H9 (cell line): ENCODE measurements at regions not wholly inside any gene's neighbourhood (a gene's known extent, or its start where the extent isn't known, plus 50 kb on each side); places are given as distances from the start of the nearest gene placed in this dataset.

ENCODE experiments used
- DNase-seq: peaks from one replicate; pipeline ENCODE4 v3.0.0-alpha.2; 2017
- H2AFZ ChIP-seq: one replicate; pipeline ENCODE4 v1.6.1; 2013; ENCODE audit warnings: mild to moderate bottlenecking, low read length, control low read depth, moderate library complexity
- H2AK5ac ChIP-seq: 2 replicates; pipeline ENCODE4 v1.6.1; 2013; ENCODE audit warnings: low read length, control low read depth, mixed read lengths; ENCODE audit not compliant: insufficient read length
- H2BK120ac ChIP-seq: one replicate; pipeline ENCODE4 v1.6.1; 2013; ENCODE audit warnings: low read depth, mild to moderate bottlenecking, low read length, control low read depth, inconsistent platforms; ENCODE audit not compliant: poor library complexity, severe bottlenecking
- H2BK12ac ChIP-seq: 2 replicates; pipeline ENCODE4 v1.6.1; 2013; ENCODE audit warnings: low read length, control low read depth, mixed read lengths, low read depth; ENCODE audit not compliant: insufficient read length
- H2BK15ac ChIP-seq: 2 replicates; pipeline ENCODE4 v1.6.1; 2013; ENCODE audit warnings: low read depth, low read length, control low read depth
- H2BK20ac ChIP-seq: one replicate; pipeline ENCODE4 v1.6.1; 2013; ENCODE audit warnings: low read depth, mild to moderate bottlenecking, low read length, control low read depth, inconsistent platforms; ENCODE audit not compliant: poor library complexity, severe bottlenecking
- H2BK5ac ChIP-seq: 2 replicates; pipeline ENCODE4 v1.6.1; 2013; ENCODE audit warnings: low read length, control low read depth, mixed read lengths; ENCODE audit not compliant: insufficient read length
- H3K14ac ChIP-seq: 2 replicates; pipeline ENCODE4 v1.6.1; 2013; ENCODE audit warnings: low read length, control low read depth; ENCODE audit not compliant: insufficient read depth
- H3K18ac ChIP-seq: 2 replicates; pipeline ENCODE4 v1.6.1; 2013; ENCODE audit warnings: low read depth, mild to moderate bottlenecking, mixed read lengths, low read length, control low read depth; ENCODE audit not compliant: insufficient read length
- H3K23ac ChIP-seq: 2 replicates; pipeline ENCODE4 v1.6.1; 2013; ENCODE audit warnings: low read length, control low read depth, mixed read lengths, low read depth; ENCODE audit not compliant: insufficient read length
- H3K23me2 ChIP-seq: 2 replicates; pipeline ENCODE4 v1.6.1; 2013; ENCODE audit warnings: low read depth, mild to moderate bottlenecking, mixed read lengths, low read length, control low read depth; ENCODE audit not compliant: insufficient read length, poor library complexity, severe bottlenecking
- H3K27ac ChIP-seq: 2 replicates; pipeline ENCODE4 v1.5.1; 2013; ENCODE audit warnings: low read length, control low read depth, mixed read lengths, low read depth; ENCODE audit not compliant: insufficient read length
- H3K27me3 ChIP-seq: 2 replicates; pipeline ENCODE4 v1.6.1; 2013; ENCODE audit warnings: low read length, control low read depth, inconsistent platforms; ENCODE audit not compliant: insufficient read depth
- H3K4ac ChIP-seq: 2 replicates; pipeline ENCODE4 v1.6.1; 2013; ENCODE audit warnings: low read depth, mild to moderate bottlenecking, control low read depth, inconsistent platforms, low read length, moderate library complexity
- H3K4me1 ChIP-seq: 2 replicates; pipeline ENCODE4 v1.6.1; 2013; ENCODE audit warnings: low read length, control low read depth, inconsistent platforms; ENCODE audit not compliant: insufficient read depth
- H3K4me2 ChIP-seq: 2 replicates; pipeline ENCODE4 v1.6.1; 2013; ENCODE audit warnings: low read length, control low read depth, mixed read lengths; ENCODE audit not compliant: insufficient read length, insufficient read depth
- H3K56ac ChIP-seq: 2 replicates; pipeline ENCODE4 v1.6.1; 2013; ENCODE audit warnings: low read depth, mild to moderate bottlenecking, mixed read lengths, low read length, control low read depth; ENCODE audit not compliant: insufficient read length
- H3K79me1 ChIP-seq: 2 replicates; pipeline ENCODE4 v1.6.1; 2013; ENCODE audit warnings: low read depth, mild to moderate bottlenecking, moderate library complexity, low read length, control low read depth, inconsistent platforms; ENCODE audit not compliant: insufficient read depth, poor library complexity, severe bottlenecking
- H3K79me2 ChIP-seq: 2 replicates; pipeline ENCODE4 v1.6.1; 2013; ENCODE audit warnings: low read length, control low read depth, inconsistent platforms; ENCODE audit not compliant: insufficient read depth
- H3K9ac ChIP-seq: 2 replicates; pipeline ENCODE4 v1.6.1; 2013; ENCODE audit warnings: low read length, control low read depth, mixed read lengths; ENCODE audit not compliant: insufficient read length; ENCODE audit errors: extremely low read depth
- H3K9me3 ChIP-seq: one replicate; pipeline ENCODE4 v1.6.1; 2013; ENCODE audit warnings: low read depth, low read length, inconsistent platforms; ENCODE audit not compliant: control insufficient read depth
- H3T11ph ChIP-seq: one replicate; pipeline ENCODE4 v1.6.1; 2013; ENCODE audit warnings: mild to moderate bottlenecking, low read length, control low read depth, inconsistent platforms
- H4K20me1 ChIP-seq: one replicate; pipeline ENCODE4 v1.6.1; 2013; ENCODE audit not compliant: control insufficient read depth, insufficient read length, insufficient read depth
- H4K5ac ChIP-seq: 2 replicates; pipeline ENCODE4 v1.6.1; 2013; ENCODE audit warnings: low read depth, mild to moderate bottlenecking, mixed read lengths, low read length, control low read depth; ENCODE audit not compliant: insufficient read length
- H4K8ac ChIP-seq: replicated peaks from 2 replicates; pipeline ENCODE4 v1.6.1; 2013; ENCODE audit warnings: low read length, control low read depth, mixed read lengths, low read depth; ENCODE audit not compliant: insufficient read length
- H4K91ac ChIP-seq: 2 replicates; pipeline ENCODE4 v1.6.1; 2013; ENCODE audit warnings: low read depth, mild to moderate bottlenecking, moderate library complexity, mixed read lengths, low read length, control low read depth; ENCODE audit not compliant: insufficient read length
- H3K27ac Mint-ChIP-seq, 3 experiments: 2 replicates in 2 of 3; 3 replicates in 1 of 3; pipeline ENCODE4 v1.8.0; 2020 to 2021; ENCODE audit warnings: mixed read lengths in 3 of 3, mild to moderate bottlenecking in 1 of 3, moderate library complexity in 1 of 3
- H3K27me3 Mint-ChIP-seq: 2 replicates; pipeline ENCODE4 v1.8.0; 2021; ENCODE audit warnings: low read depth, mild to moderate bottlenecking, moderate library complexity, mixed read lengths
- H3K36me3 Mint-ChIP-seq, 3 experiments: 2 replicates in 2 of 3; 3 replicates in 1 of 3; pipeline ENCODE4 v1.8.0; 2020 to 2021; ENCODE audit warnings: low read depth in 3 of 3, mixed read lengths in 3 of 3; ENCODE audit not compliant: insufficient read depth in 1 of 3
- H3K4me1 Mint-ChIP-seq, 2 experiments: 2 replicates each; pipeline ENCODE4 v1.8.0; 2020; ENCODE audit warnings: mixed read lengths in 2 of 2
- H3K4me3 Mint-ChIP-seq, 2 experiments: 2 replicates in 1 of 2; 3 replicates in 1 of 2; pipeline ENCODE4 v1.8.0; 2020 to 2021; ENCODE audit warnings: mild to moderate bottlenecking in 2 of 2, mixed read lengths in 2 of 2, moderate library complexity in 1 of 2
- H3K9me3 Mint-ChIP-seq, 2 experiments: 2 replicates in 1 of 2; 3 replicates in 1 of 2; pipeline ENCODE4 v1.8.0; 2020; ENCODE audit warnings: mild to moderate bottlenecking in 2 of 2, mixed read lengths in 2 of 2, moderate library complexity in 1 of 2
- WGBS: extraction: QIAGEN DNeasy Blood & Tissue Kit; methylation state at CpG from one replicate; pipeline ENCODE4 v1.1.7; 2013; ENCODE audit warnings: missing lambda C conversion rate, low lambda C conversion rate, mixed read lengths; ENCODE audit not compliant: insufficient read length; ENCODE audit errors: extremely low coverage; 5-methylcytosine and 5-hydroxymethylcytosine counted together
- TF ChIP-seq, protein P1 (sequence below): fragments of 200-600 bp; sonication (generic); conservative IDR thresholded peaks from 3 replicates; pipeline ENCODE4 v1.8.0; 2021; ENCODE audit warnings: antibody characterized with exemption, mild to moderate bottlenecking

DNA sequence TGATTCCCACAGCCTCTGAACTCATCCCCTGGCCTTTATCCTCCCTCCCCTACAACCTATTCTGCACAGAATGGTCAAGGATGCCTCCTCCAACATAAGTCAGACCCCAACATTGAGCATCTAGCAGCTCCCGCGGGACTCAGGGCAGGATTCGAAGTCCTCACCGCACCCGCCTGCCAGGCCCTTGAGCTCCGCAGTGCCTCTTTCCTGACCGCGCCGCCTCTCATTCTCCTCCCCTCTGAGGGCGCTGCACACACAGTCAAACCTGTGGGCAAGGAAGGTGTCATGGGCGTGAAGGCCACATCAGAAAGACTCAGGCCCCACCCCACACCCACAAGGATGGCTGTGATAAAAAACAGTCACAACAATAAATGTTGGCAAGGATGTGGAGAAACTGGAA, 84.1 kb downstream of the CPZ start:
- Mint-ChIP-seq H3K27me3 (peaks cover 66% of the 10 kb centered on the region), H3K4me3 (no peak overlapping the region), H3K4me1 (peaks cover 0 to 2% of the 10 kb centered on the region in 2 experiments; a peak in 1 of 4 replicates), H3K36me3 (no peaks in the 10 kb centered on the region), H3K9me3 (no peaks in the 10 kb centered on the region), H3K27ac (no peak overlapping the region)
- Histone ChIP-seq H3K79me1 (no peaks in the 10 kb centered on the region), H3K23ac (no peak overlapping the region), H3K23me2 (no peaks in the 10 kb centered on the region), H2BK15ac (no peak overlapping the region), H3K56ac (no peak overlapping the region), H4K8ac (no peak overlapping the region), H4K5ac (no peak overlapping the region), H4K20me1 (no peaks in the 10 kb centered on the region), H3K4ac (no peak overlapping the region), H2AK5ac (no peak overlapping the region), H3K9ac (no peak overlapping the region), H3T11ph (no peak overlapping the region), H2BK20ac (no peak overlapping the region), H3K4me1 (no peaks in the 10 kb centered on the region), H3K9me3 (no peaks in the 10 kb centered on the region), H3K27me3 (no peaks in the 10 kb centered on the region; the same call in 1 of the 2 replicates), H3K4me2 (no peak overlapping the region), H3K18ac (no peak overlapping the region), H3K27ac (no peak overlapping the region), H4K91ac (no peak overlapping the region), H2BK5ac (no peak overlapping the region), H2AFZ (no peak overlapping the region), H3K79me2 (no peaks in the 10 kb centered on the region), H3K14ac (no peak overlapping the region), H2BK120ac (no peak overlapping the region), H2BK12ac (no peak overlapping the region)
- no CpG with 5 or more reads among the region's 11 CpGs for WGBS
- DNase-seq = no peak
- TF ChIP-seq, protein P1, sequence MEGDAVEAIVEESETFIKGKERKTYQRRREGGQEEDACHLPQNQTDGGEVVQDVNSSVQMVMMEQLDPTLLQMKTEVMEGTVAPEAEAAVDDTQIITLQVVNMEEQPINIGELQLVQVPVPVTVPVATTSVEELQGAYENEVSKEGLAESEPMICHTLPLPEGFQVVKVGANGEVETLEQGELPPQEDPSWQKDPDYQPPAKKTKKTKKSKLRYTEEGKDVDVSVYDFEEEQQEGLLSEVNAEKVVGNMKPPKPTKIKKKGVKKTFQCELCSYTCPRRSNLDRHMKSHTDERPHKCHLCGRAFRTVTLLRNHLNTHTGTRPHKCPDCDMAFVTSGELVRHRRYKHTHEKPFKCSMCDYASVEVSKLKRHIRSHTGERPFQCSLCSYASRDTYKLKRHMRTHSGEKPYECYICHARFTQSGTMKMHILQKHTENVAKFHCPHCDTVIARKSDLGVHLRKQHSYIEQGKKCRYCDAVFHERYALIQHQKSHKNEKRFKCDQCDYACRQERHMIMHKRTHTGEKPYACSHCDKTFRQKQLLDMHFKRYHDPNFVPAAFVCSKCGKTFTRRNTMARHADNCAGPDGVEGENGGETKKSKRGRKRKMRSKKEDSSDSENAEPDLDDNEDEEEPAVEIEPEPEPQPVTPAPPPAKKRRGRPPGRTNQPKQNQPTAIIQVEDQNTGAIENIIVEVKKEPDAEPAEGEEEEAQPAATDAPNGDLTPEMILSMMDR = no peak
